ENCODE measurements at regions not wholly inside any gene's neighbourhood (a gene's known extent, or its start where the extent isn't known, plus 50 kb on each side); places are given as distances from the start of the nearest gene placed in this dataset.

- TF ChIP-seq, protein P1, sequence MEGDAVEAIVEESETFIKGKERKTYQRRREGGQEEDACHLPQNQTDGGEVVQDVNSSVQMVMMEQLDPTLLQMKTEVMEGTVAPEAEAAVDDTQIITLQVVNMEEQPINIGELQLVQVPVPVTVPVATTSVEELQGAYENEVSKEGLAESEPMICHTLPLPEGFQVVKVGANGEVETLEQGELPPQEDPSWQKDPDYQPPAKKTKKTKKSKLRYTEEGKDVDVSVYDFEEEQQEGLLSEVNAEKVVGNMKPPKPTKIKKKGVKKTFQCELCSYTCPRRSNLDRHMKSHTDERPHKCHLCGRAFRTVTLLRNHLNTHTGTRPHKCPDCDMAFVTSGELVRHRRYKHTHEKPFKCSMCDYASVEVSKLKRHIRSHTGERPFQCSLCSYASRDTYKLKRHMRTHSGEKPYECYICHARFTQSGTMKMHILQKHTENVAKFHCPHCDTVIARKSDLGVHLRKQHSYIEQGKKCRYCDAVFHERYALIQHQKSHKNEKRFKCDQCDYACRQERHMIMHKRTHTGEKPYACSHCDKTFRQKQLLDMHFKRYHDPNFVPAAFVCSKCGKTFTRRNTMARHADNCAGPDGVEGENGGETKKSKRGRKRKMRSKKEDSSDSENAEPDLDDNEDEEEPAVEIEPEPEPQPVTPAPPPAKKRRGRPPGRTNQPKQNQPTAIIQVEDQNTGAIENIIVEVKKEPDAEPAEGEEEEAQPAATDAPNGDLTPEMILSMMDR (IDR thresholded peaks at IDR 0.05) = no peak
- TF ChIP-seq POLR2A (IDR thresholded peaks at IDR 0.05) (no peak), EP300 (IDR thresholded peaks at IDR 0.05) (no peak)
Measured at GRCh38 chr3:64900617-64901521, 213.1 kb upstream of the ADAMTS9 start.

Measured in ovary (tissue), 3 donors.